Fibroblast of lung (primary cell): ENCODE measurements at regions not wholly inside any gene's neighbourhood (a gene's known extent, or its start where the extent isn't known, plus 50 kb on each side); places are given as distances from the start of the nearest gene placed in this dataset.
"Not testable (repeated sequence)": the region's sequence is repeated elsewhere in the genome, so short reads cannot be mapped to it uniquely, and the experiment has no call there.

Experiments
- DNase-seq, 2 donors: peaks; one replicate each; pipeline versions ENCODE4 v3.0.0 to v3.0.0-alpha.2; 2010; ENCODE audit warnings: low read depth in 2 of 2
- H2AFZ ChIP-seq: 2 replicates; pipeline ENCODE4 v1.5.1; 2012; ENCODE audit warnings: low read length, control low read depth, inconsistent platforms
- H3K27ac ChIP-seq: 2 replicates; pipeline ENCODE4 v1.5.1; 2011; ENCODE audit warnings: low read length, control low read depth; ENCODE audit not compliant: insufficient read depth
- H3K27me3 ChIP-seq: 2 replicates; pipeline ENCODE4 v1.5.1; 2011; ENCODE audit warnings: mild to moderate bottlenecking, low read length; ENCODE audit not compliant: control insufficient read depth, insufficient read depth
- H3K36me3 ChIP-seq: 2 replicates; pipeline ENCODE4 v1.5.1; 2011; ENCODE audit warnings: low read length; ENCODE audit not compliant: control insufficient read depth, insufficient read depth
- H3K4me1 ChIP-seq: 2 replicates; pipeline ENCODE4 v1.5.1; 2011; ENCODE audit warnings: low read length; ENCODE audit not compliant: control insufficient read depth, insufficient read depth; ENCODE audit errors: extremely low read depth
- H3K4me2 ChIP-seq: 2 replicates; pipeline ENCODE4 v1.5.1; 2011; ENCODE audit warnings: low read length, control low read depth; ENCODE audit not compliant: insufficient read depth; ENCODE audit errors: extremely low read depth
- H3K4me3 ChIP-seq, 4 experiments: fragments of 200-600 bp in 1 of 4; sonication (generic) in 1 of 4; replicated peaks in 1 of 4; 2 replicates each; pipeline ENCODE4 v1.5.1; 2011 to 2016; ENCODE audit warnings: low read length in 4 of 4, low read depth in 3 of 4, mild to moderate bottlenecking in 3 of 4, control low read depth in 2 of 4, inconsistent platforms in 1 of 4, mixed read lengths in 1 of 4; ENCODE audit not compliant: insufficient read depth in 1 of 4; ENCODE audit errors: control extremely low read depth in 1 of 4
- H3K79me2 ChIP-seq: 2 replicates; pipeline ENCODE4 v1.5.1; 2012; ENCODE audit warnings: mild to moderate bottlenecking, low read length, inconsistent platforms; ENCODE audit not compliant: control insufficient read depth, insufficient read depth
- H3K9ac ChIP-seq: 2 replicates; pipeline ENCODE4 v1.5.1; 2011; ENCODE audit warnings: mild to moderate bottlenecking, low read length, control low read depth; ENCODE audit not compliant: insufficient read depth
- H3K9me3 ChIP-seq: 2 replicates; pipeline ENCODE4 v1.5.1; 2012; ENCODE audit warnings: low read depth, low read length; ENCODE audit not compliant: control insufficient read depth, insufficient read depth
- H4K20me1 ChIP-seq: 2 replicates; pipeline ENCODE4 v1.5.1; 2011; ENCODE audit warnings: low read length; ENCODE audit not compliant: control insufficient read depth, insufficient read depth; ENCODE audit errors: extremely low read depth
- CTCF ChIP-seq, 2 donors: IDR thresholded peaks in 1 of 2; conservative IDR thresholded peaks in 1 of 2; 1 replicate in 1 of 2; 2 replicates in 1 of 2; pipeline ENCODE4 v1.5.1; 2011 to 2012; ENCODE audit warnings: low read length in 2 of 2, control low read depth in 1 of 2, inconsistent platforms in 1 of 2, low read depth in 1 of 2, mild to moderate bottlenecking in 1 of 2
- EZH2 ChIP-seq: IDR thresholded peaks from 2 replicates; pipeline ENCODE4 v1.5.1; 2012; ENCODE audit warnings: low read length, control low read depth, mild to moderate bottlenecking; ENCODE audit errors: missing control alignments

GRCh38 chr2:167558272-167558991, 670.2 kb downstream of the XIRP2 start:
- H3K79me2 ChIP-seq, H3K9ac ChIP-seq, H3K27ac ChIP-seq, H3K9me3 ChIP-seq, H4K20me1 ChIP-seq, H3K4me2 ChIP-seq, H3K4me1 ChIP-seq, H3K36me3 ChIP-seq, H2AFZ ChIP-seq, H3K4me3 ChIP-seq, H3K27me3 ChIP-seq, DNase-seq: not testable (repeated sequence)

GRCh38 chr2:167555098-167555720, 666.9 kb downstream of the XIRP2 start:
- H3K9me3 ChIP-seq: no peaks in the 10 kb centered on the region
- no peaks in the 10 kb centered on the region for H3K79me2 ChIP-seq
- peak in 1 of 2 donors; percentile 21 for DNase-seq
- H3K36me3 ChIP-seq: no peaks in the 10 kb centered on the region
- no peaks in the 10 kb centered on the region for H3K4me1 ChIP-seq
- H3K27ac ChIP-seq: no peak overlapping the region
- no peaks in the 10 kb centered on the region for H4K20me1 ChIP-seq
- no peak for TF ChIP-seq EZH2
- no peak for TF ChIP-seq CTCF (conservative IDR thresholded peaks at IDR 0.05 in 1 of 2, IDR thresholded peaks at IDR 0.05 in 1 of 2; ENCODE audit: low read depth in 1 of 2, low read length in 2 of 2)
- no peak overlapping the region for H2AFZ ChIP-seq
- H3K4me2 ChIP-seq: no peak overlapping the region
- H3K27me3 ChIP-seq: no peaks in the 10 kb centered on the region
- H3K4me3 ChIP-seq: no peak overlapping the region
- H3K9ac ChIP-seq: no peak overlapping the region

GRCh38 chr2:167553635-167554034, 665.4 kb downstream of the XIRP2 start:
- Histone ChIP-seq H3K27me3 (no peaks in the 10 kb centered on the region), H3K27ac (no peak overlapping the region), H3K36me3 (no peaks in the 10 kb centered on the region), H2AFZ (no peak overlapping the region), H4K20me1 (no peaks in the 10 kb centered on the region), H3K9me3 (no peaks in the 10 kb centered on the region), H3K4me3 (no peak overlapping the region), H3K9ac (no peak overlapping the region), H3K4me2 (no peak overlapping the region), H3K79me2 (no peaks in the 10 kb centered on the region), H3K4me1 (no peaks in the 10 kb centered on the region)
- peak in 1 of 2 donors; percentile 58 for DNase-seq
- no peak for TF ChIP-seq CTCF (conservative IDR thresholded peaks at IDR 0.05 in 1 of 2, IDR thresholded peaks at IDR 0.05 in 1 of 2; ENCODE audit: low read depth in 1 of 2, low read length in 2 of 2)
- no peak for TF ChIP-seq EZH2
